HFF-Myc (cell line): ENCODE measurements at regions not wholly inside any gene's neighbourhood (a gene's known extent, or its start where the extent isn't known, plus 50 kb on each side); places are given as distances from the start of the nearest gene placed in this dataset.

ENCODE experiments used
- DNase-seq: peaks from one replicate; pipeline ENCODE4 v3.0.0-alpha.2; 2011; ENCODE audit warnings: low read depth; ENCODE audit errors: extremely low read depth
- H3K4me3 ChIP-seq: replicated peaks from 2 replicates; pipeline ENCODE4 v1.5.1; 2011; ENCODE audit warnings: low read depth, mild to moderate bottlenecking, control low read depth, low read length
- CTCF ChIP-seq: IDR thresholded peaks from 2 replicates; pipeline ENCODE4 v1.5.1; 2012; ENCODE audit warnings: mild to moderate bottlenecking, low read depth, low read length, control low read depth; ENCODE audit errors: missing control alignments

DNA sequence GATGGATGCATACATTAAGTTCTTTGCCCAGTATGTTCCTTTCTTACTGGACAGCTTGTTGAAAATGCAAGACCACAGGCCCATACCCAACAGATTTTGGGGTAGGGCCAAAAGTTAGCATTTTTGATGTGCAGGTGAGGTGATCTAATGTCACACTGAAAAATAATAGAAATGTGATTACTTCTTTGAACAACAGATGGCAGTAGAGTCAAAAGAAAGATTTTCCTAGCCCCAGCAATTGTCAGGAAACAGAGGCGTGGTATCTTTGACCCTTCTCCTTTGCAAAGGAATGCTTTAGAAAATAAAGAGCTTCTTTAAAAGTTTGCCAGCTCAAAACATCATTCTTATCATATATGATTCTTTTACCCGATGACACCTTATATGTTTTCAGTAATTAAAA is 343.6 kb upstream of the SYT4 start:
- TF ChIP-seq CTCF, result peak; percentile 17
- no peak overlapping the region for H3K4me3 ChIP-seq
- DNase-seq, result peak; percentile 10

DNA sequence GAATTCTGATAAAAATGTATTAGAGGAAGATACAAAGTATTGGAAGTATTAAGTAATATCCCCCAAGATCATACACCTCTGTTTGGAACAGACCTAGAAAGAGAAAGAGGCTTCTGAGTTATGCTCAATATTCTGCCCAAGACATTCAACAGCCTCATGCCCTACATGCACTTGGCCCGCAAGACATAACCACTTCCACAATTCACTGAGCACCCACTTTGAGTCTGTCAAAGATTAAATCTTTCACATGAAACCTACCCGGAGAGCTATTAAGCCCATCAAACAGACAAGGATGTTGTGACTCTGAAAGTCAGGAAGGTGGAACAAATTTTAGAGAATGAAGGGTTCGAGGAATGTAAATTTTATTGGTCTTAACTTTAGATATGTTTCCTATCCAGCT is 344.7 kb upstream of the SYT4 start:
- TF ChIP-seq CTCF, result no peak
- H3K4me3 ChIP-seq, result no peak overlapping the region
- no peak for DNase-seq

DNA sequence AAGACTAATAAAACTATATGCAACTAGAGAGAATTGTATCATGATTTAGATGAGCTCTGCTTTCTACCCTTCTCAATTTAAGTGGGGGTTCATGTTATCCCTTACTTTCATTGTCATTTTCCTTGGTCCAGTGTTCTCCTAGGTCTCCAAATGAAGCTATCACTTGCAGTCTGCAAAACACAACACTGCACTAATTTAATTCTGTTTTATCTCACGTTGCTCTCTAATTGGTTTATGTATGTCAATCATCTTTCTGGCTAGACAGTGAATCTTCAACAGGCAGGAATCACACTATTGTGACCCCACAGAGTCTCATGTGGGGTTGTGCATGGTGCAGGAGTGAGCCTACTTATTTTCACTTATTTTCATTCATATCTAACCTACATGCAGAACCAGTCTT is 348.3 kb upstream of the SYT4 start:
- no peak for DNase-seq
- TF ChIP-seq CTCF, result no peak
- H3K4me3 ChIP-seq, result no peak overlapping the region

DNA sequence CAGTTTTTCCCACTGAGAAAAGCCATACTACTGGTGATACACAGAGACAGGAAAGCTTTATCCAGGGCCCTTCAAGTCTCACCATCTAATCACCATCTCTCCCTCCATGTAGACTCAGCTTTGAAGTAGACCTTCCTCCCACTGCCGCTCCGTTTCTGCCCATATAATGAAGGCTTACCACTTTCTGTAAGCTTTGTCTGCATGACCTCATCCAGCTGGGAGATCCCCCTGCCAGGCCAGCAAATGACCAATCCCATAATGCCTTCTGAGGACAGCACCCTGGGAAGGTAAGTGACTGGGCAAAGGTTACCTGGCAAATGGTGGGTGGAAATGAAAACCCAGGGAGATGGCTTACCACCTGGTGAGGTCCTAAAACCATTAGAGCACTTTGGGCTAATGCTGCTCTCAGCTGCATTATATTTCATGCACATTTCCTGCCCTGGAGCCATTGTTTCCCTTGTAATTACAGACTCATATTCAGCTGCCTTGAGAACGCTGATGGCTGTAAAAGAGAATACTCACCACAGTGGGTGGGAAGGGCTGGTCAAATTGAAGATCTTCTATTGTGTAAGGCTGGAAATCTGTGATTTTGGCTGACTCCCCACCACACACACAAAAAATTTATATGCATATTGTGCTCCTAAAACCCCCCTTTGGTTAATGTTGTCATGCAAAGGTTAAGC is 350.7 kb upstream of the SYT4 start:
- H3K4me3 ChIP-seq, result no peak overlapping the region
- no peak for TF ChIP-seq CTCF
- DNase-seq, result no peak

DNA sequence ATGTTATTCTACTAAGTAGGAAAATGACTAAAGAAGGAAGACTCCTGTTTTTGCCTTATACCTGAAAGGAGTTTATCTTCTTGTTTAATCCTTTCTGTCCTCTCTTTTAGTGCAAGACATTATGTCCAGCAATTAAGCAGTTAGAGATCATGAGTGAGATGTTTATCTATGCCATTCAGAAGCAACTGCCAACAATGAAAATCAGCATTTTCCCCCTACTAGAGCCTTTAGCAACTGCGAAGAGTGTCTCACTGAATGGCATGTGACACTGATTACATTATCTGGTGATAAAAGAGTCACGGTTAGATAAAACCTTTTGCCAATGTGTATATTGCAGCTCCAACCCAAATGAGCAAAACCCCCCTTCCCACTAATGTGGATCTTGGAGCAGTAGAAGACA is 357.7 kb upstream of the SYT4 start:
- TF ChIP-seq CTCF, result no peak
- H3K4me3 ChIP-seq, result no peak overlapping the region
- DNase-seq, result no peak

DNA sequence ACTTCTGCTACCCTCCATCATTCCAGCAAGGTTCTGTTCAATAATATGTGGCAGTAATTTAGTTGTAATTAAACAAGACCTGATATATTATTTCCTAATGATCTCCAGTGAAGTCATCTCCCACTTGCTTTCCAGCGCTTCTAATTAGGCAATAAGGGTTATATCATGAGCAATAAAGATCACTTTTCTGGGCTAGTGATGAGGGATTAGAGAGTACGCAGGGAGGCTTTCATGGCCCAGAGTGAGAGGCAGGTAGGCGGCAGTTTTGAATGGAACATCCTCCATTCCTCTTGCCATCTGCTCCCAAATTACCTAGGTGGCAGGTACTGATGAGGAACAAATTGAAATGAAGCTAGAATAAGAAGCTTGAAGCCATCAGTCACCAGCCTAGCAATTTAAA is 358.1 kb upstream of the SYT4 start:
- H3K4me3 ChIP-seq, result no peak overlapping the region
- no peak for TF ChIP-seq CTCF
- no peak for DNase-seq
